BE2C (cell line): ENCODE measurements at regions not wholly inside any gene's neighbourhood (a gene's known extent, or its start where the extent isn't known, plus 50 kb on each side); places are given as distances from the start of the nearest gene placed in this dataset.

Source experiments
- DNase-seq: peaks from one replicate; pipeline ENCODE4 v3.0.0-alpha.2; 2020
- H3K27me3 ChIP-seq: fragments of 250-450 bp; sonication (Bioruptor Pico); 2 replicates; pipeline ENCODE4 v1.5.1; 2020; ENCODE audit warnings: mild to moderate bottlenecking
- H3K36me3 ChIP-seq: fragments of 250-450 bp; sonication (Bioruptor Pico); 2 replicates; pipeline ENCODE4 v1.5.1; 2020; ENCODE audit warnings: mild to moderate bottlenecking
- H3K4me1 ChIP-seq: fragments of 250-450 bp; sonication (Bioruptor Pico); 2 replicates; pipeline ENCODE4 v1.5.1; 2020
- H3K4me3 ChIP-seq: 2 replicates; pipeline ENCODE4 v1.5.1; 2011; ENCODE audit warnings: low read depth, low read length
- H3K9me3 ChIP-seq: fragments of 250-450 bp; sonication (Bioruptor Pico); 2 replicates; pipeline ENCODE4 v1.5.1; 2020
- CTCF ChIP-seq: IDR thresholded peaks from 2 replicates; pipeline ENCODE4 v1.5.1; 2012; ENCODE audit warnings: mild to moderate bottlenecking, low read depth, low read length

GRCh38 chr3:44067431-44067830 is 174.3 kb upstream of the TOPAZ1 start:
- TF ChIP-seq CTCF, result no peak
- no peaks in the 10 kb centered on the region for H3K9me3 ChIP-seq
- DNase-seq, result no peak
- no peaks in the 10 kb centered on the region for H3K4me1 ChIP-seq
- H3K36me3 ChIP-seq, result no peaks in the 10 kb centered on the region
- H3K27me3 ChIP-seq, result no peaks in the 10 kb centered on the region
- H3K4me3 ChIP-seq, result no peak overlapping the region

GRCh38 chr3:44068753-44069152 is 172.9 kb upstream of the TOPAZ1 start:
- TF ChIP-seq CTCF, result no peak

GRCh38 chr3:44069276-44069675 is 172.4 kb upstream of the TOPAZ1 start:
- Histone ChIP-seq H3K27me3 (no peaks in the 10 kb centered on the region), H3K4me3 (no peak overlapping the region), H3K9me3 (no peaks in the 10 kb centered on the region), H3K4me1 (no peaks in the 10 kb centered on the region), H3K36me3 (no peaks in the 10 kb centered on the region)
- no peak for DNase-seq
- TF ChIP-seq CTCF, result no peak

More at GRCh38 chr3:44068753-44069152, 172.9 kb upstream of the TOPAZ1 start:
- no peak for DNase-seq
- H3K4me3 ChIP-seq, result no peak overlapping the region
- no peaks in the 10 kb centered on the region for H3K4me1 ChIP-seq
- H3K36me3 ChIP-seq, result no peaks in the 10 kb centered on the region
- no peaks in the 10 kb centered on the region for H3K9me3 ChIP-seq
- H3K27me3 ChIP-seq, result no peaks in the 10 kb centered on the region

- no peaks in the 10 kb centered on the region for H3K9me3 ChIP-seq
- no peak overlapping the region for H3K4me3 ChIP-seq
- no peak for DNase-seq
- H3K36me3 ChIP-seq, result no peaks in the 10 kb centered on the region
- no peaks in the 10 kb centered on the region for H3K27me3 ChIP-seq
- TF ChIP-seq CTCF, result no peak
- no peaks in the 10 kb centered on the region for H3K4me1 ChIP-seq
Measured at GRCh38 chr3:44070841-44071546, 170.7 kb upstream of the TOPAZ1 start.

- Histone ChIP-seq H3K9me3 (no peaks in the 10 kb centered on the region), H3K36me3 (no peaks in the 10 kb centered on the region), H3K4me3 (no peak overlapping the region), H3K27me3 (no peaks in the 10 kb centered on the region), H3K4me1 (no peaks in the 10 kb centered on the region)
- no peak for TF ChIP-seq CTCF
- DNase-seq, result no peak
Measured at GRCh38 chr3:44072601-44073540, 168.8 kb upstream of the TOPAZ1 start.

- no peaks in the 10 kb centered on the region for H3K4me1 ChIP-seq
- no peak for DNase-seq
- H3K9me3 ChIP-seq, result no peaks in the 10 kb centered on the region
- TF ChIP-seq CTCF, result no peak
- H3K36me3 ChIP-seq, result no peaks in the 10 kb centered on the region
- H3K27me3 ChIP-seq, result no peaks in the 10 kb centered on the region
- H3K4me3 ChIP-seq, result no peak overlapping the region
Measured at GRCh38 chr3:44074181-44074580, 167.5 kb upstream of the TOPAZ1 start.
